NCI-H2196 treated with DMSO at 0.1 percent for 48 hours (cell line): ENCODE measurements at regions not wholly inside any gene's neighbourhood (a gene's known extent, or its start where the extent isn't known, plus 50 kb on each side); places are given as distances from the start of the nearest gene placed in this dataset.
"Not testable (repeated sequence)": the region's sequence is repeated elsewhere in the genome, so short reads cannot be mapped to it uniquely, and the experiment has no call there.

Experiments used
- DNase-seq: peaks from one replicate; lab custom pipeline; 2025; ENCODE audit not compliant: unreplicated experiment; lab: John Stamatoyannopoulos, UW

DNA sequence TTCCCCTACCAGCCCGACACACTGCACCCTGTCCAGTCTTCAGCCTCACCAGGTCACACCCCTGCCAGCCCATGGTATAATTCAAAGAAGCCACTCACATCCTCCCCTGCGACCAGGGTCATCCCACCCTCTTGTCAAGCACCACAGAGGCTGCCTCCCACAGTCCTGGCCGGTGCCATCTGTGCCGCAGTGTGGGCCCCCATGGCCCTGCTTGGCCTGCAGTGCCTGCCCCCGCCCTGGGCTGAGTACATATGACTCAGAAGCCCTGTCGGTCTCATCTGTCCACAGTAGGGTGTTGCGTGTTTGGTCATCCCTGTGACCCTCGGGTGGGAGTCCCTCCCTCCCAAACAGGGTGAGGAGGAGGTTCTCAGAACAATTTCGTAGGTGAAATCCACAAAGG lies 190.8 kb upstream of the AJAP1 start:
- DNase-seq: no peak

DNA sequence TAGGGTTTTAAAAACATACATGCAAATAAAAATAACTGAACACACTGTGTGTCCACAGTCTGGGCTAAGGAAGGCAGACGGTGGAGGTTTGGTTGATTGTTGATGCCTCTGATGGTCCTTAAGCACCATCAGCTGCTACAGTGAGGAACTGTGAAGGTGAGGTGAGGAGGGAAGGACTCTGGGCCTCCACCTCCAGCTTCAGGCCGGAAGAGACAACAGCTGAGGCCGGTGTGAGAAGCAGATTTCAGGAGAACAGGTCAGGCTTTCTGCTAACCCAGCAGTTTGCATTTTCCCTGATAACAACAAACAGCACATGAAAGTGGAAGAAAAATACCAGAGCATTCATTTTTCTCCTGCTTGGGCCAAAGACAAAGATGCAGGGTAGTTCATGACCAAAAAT lies 189.9 kb upstream of the AJAP1 start:
- no peak for DNase-seq

DNA sequence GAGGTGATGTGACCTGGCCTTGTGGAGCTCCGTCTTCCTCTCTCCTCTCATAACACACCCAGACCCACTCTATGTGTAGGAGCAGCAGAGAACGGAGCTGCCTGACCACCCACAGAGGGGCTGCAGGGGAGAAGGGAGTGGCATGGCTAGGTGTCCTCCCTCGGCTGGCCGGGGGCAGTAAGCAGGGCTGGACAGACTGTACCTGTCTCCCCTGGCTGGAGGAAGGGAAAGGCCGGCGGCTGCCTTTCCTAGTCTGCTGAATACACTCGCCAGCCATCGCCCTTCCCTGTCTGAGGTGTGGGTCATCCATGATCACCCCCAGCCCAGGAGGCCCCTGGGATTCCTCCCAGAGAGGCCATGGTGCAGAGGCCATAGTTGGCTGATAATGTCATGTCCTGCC lies 187.2 kb upstream of the AJAP1 start:
- no peak for DNase-seq

DNA sequence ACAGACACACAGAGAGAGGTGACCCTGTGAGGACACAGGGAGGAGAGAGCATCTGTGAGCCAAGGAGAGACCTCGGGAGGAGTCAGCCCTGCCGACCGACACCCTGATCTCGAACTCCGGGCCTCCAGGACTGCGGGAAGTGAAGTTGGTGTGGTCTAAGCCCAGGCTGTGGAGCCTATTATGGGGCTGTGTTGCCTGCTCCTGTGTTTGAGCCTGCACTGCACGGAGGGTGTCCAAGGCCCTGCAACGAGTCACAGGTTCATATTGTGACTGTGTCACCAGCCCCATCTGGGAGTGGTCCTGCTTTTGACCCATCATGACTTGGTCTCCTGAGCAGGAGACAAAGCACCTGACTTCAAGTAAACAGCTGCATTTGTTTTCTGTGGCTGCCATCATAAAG lies 186.0 kb upstream of the AJAP1 start:
- DNase-seq: no peak

DNA sequence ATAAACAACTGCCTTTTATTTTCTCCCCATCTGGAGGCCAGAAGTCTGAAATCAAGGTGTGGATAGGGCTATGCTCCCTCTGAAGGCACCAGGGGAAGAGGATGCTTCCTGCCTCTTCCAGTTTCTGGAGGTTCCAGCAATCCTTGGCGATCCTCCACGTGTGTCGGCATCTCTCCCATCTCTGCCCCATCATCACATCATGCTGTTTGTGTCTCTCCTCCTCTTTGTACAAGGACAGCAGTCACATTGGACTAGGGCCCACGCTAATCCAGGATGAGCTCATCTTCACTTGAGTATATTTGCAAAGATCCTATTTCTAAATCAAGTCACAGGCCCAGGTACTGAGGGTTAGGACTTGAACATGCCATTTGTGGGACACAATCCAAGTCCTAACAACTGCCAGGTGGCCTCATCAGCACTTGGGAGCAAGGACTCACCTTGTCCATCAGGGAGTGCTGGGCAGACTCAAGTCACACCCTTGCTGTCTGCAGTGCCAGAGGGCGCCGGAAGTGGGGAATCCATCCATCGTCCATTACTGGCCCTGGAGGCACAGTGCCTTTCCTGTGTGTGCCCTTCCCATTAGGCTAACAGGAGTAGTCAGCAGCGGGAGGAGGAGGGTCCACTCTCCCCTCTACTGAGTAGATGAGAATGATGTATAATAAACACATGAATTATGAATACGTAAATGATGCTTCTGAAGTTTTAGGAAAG lies 185.4 kb upstream of the AJAP1 start:
- DNase-seq: peak; percentile 55

DNA sequence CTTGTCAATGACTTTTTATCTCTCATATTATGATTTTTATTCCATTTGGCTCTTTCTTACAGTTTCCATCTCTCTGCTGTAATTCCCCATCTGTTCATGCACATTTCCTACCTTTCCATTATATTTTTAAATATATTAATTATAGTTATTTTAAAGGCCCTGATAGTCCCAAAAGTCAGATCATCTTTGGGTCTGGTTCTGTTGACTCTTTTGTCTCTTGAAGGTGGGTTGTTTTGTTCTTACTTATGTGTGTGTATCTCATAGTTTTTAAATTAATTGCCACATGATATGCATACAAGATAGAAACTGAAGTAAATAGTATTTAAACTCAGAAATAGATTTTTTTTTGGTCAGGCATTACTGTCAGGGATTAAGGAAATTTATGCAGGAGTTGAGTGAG lies 178.0 kb upstream of the AJAP1 start:
- no peak for DNase-seq

DNA sequence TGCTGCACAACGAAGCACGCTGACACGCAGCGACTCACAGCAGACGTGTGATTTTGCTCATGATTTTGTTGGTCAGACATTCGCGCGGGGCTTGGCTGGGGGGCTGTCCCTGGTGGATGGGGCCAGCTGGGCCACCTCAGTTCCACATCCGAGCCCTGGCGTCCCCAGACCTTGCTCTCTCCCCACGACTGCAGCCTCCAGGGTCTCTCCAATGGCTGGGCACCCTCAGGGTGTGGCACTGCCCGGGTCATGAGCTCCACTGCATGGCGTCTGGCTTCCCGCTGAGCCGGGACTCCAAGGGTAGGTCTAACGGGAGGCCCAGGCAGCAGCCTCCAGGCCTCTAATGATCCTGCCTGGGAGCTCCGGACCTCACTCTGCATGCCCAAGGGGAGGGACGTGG lies 173.0 kb upstream of the AJAP1 start:
- no peak for DNase-seq

DNA sequence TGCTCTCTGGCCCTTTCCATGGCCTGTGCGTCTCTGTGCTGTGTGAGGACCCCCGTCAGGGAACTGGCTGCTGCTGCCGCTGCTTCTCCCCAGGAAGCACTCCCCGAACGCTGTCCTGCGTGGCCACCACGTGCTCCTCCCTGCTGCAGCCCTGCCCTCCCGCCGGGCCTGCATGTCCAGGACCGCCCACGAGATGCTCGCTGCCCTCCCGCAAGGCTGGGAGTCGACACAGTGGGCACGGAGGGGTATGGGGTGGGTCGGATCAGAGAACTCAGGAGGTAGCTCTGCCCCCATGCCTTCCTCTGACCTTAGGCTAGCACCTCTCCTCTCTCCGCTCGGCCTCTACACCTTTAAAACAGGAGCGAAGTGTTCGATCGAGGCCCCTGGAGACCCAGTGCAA lies 171.9 kb upstream of the AJAP1 start:
- no peak for DNase-seq

DNA sequence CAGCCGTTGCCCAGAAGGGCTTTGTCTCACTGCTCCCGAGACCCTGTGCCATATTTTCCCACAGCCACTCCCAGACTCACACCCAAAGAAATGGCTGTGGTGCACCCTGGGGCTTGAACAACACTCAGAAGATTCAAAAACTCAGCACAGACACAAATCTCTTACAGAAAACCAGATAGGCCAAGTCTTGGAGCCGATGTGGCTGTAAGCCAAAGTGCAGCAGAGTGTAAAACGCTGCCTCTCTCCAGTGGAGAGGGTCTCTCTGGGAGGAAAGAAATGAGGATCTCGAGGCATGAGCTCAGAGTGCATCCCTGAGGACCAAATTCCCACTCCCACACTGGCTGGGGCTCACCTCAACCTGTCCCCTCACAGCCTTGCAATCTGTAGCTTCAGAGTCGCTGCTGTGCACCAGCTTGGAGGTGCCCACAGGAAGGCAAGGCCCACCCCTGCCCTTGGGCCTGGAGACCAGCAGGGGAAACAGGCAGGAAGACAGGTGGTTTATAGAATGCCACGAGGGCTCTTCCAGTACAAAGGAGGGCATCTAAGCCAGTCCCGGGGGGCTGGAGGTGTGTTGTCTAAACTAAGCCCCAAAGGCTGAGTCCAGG lies 171.3 kb upstream of the AJAP1 start:
- no peak for DNase-seq

DNA sequence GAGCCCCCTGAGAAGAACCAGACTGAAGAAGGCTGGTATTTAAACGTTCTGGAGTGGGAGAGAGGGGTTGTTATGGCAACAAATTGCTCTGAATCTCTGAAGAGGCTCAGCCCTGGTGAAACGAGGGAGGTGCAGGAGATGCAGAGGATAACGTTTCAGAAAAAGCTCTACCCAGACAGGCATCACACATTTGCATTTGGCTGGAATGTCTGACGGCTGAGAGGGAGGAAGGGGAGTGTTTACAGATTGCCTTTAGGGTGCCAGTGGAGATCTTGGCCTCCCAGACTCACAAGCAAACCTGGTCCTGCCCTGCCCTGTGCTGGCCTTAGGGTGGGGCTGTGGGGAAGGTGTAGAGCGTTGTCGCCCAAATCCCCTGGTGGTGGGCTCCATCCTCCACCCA lies 169.0 kb upstream of the AJAP1 start:
- peak; percentile 16 for DNase-seq

DNA sequence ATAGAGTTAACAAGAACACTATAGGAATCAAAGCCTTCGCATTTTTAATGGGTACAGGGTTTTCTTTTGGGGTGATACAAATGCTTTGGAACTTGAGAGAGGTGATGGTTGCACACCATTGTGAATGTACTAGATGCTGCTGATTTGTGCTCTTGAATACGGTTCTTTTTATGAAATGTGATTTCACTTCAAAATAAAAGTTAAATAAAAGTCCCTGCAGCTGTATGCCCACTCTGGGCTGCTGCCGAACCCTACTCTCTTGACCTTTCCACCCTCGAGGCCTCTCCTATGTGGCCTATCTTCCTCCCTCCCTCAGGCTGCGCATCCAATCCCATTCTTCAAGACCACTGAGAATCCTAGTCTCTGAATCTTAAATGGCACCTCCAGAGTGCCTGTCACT lies 168.5 kb upstream of the AJAP1 start:
- DNase-seq: no peak

DNA sequence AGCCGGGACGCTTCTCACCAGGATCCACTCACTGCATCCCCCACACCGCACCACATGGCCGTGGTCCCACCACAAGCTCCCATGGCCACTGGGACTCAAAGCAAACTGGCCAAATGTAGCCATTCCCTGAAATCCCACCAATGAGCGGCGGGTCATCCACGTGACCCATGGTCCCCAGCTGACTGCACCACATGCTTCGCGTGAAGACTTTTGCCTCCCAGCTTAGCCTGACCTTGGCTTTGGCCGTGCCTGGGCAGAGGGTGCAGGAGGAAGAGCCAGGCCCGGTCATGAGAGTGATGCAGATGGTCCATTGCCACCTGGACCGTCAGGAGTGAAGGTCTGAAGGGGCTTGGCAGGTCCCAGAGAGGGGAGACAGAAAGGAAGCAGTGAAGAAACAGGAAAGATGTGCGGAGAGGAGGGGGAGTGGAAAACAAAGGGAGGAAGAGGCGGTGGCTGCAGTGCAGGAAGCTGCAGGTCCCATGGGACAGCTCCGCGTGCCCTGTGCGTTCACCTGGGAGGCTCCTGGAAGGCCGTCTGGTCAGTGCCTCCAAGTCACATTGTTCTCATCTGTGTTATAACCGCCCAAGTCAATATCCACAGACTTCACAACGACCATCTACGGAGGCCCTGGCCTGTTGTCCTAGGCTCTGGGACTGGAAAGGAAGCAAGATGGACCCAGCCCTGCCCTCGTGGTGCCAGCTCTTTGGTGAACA lies 167.8 kb upstream of the AJAP1 start:
- no peak for DNase-seq

DNA sequence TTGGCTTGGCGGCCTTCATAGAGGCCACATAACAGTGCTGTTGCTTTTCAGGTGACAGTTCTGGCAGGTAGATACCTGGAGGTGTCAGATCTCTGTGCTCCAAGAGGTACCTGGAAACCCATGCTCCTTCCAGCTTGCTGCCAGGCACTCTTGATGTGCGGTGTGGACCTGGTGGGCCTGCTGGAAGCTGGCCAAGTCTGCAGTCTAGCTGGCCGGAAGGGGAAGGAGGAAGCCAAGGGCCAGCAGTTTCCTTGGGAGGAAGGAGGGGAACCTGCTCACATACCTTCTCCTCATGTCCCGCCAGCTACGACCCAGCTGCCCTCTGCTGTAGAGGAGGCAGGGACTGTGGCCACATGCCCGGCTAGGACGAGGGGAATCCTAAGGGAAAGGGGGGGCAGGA lies 166.4 kb upstream of the AJAP1 start:
- DNase-seq: no peak

DNA sequence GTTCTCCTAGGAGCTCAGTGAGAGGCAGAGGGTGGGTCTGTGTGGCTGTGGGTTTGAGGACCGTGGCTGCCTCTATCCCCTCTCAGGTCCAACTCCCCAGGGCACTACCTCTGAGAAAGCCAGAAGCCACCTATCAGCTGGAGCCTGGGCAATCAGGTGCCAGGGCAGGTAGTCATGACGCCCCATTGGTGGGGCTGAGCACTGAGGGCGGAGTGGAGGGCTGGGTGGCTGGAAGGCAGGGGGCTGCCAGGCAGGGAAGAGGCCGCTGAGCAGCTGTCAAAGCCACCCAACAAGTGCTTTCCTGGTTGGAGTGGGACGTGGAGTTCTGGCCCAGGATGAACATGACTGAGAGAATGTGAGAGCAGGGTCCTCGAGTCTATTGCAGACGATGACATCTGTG lies 164.9 kb upstream of the AJAP1 start:
- DNase-seq: no peak

DNA sequence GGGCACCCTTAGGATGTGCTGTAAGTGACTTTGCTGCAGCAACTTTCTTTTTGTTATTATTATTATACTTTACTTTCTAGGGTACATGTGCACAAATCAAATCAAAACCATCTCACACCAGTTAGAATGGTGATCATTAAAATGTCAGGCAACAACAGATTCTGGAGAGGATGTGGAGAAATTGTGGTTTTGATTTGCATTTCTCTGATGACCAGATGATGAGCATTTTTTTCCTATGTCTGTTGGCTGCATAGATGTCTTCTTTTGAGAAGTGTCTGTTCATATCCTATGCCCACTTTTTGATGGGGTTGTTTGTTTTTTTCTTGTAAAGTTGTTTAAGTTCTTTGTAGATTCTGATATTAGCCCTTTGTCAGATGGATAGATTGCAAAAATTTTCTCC lies 164.4 kb upstream of the AJAP1 start:
- not testable (repeated sequence) for DNase-seq

DNA sequence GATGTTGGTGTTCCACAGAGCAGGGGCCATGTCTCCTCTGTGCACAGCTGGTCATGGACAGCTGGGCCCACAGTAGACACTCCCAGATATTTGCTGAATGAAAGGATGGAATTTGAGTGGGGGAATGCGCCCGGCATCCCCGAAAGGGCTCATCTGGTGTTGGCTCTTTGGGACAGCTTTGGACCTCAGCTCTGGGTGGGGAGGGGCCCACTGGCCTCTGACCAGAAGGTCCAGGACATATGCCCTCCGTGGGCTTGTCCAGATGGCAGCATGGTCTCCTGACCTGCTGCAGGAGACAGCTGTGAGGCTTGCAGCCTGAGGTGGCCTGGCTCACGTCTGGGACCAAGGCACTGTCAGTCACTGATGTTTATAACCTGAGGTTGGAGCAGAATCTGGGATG lies 160.4 kb upstream of the AJAP1 start:
- DNase-seq: no peak

DNA sequence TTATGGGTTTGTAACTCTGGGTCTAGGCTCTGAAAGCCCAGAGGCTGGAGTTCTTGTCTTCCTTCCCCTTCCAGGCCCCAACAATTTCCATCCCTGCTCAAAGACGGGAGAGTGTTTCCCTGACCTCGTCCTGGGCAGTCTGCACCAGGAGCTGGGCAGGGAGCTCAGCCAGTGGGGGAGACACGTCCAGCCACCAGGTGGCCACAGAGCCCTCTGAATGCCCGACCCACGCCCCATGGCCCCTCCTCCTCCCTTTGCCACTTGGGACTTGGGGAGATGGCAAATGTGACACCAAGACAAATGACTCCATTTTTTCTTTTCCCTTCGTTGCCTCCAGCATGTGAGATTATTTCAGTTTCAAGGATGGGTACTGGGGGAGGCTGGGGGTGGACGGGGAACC lies 159.9 kb upstream of the AJAP1 start:
- no peak for DNase-seq

DNA sequence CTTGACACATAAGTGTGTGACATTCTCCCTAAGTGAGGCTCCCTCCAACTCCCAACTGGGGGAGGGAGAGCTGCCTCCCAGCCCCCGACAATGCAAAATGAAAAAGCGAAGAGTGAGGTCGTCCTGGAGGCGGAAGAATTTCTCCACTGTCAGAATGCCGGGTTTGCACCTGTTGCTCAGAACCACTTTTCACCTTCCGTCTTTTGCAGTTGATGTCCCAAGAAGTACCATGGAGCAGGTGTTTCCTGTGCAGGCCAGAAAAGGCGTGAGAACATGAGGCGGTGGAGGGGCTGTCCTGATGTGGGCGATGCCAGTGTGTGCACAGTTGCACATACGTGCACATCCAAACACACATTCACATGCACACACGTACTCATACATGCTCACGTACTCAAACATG lies 158.6 kb upstream of the AJAP1 start:
- DNase-seq: no peak

DNA sequence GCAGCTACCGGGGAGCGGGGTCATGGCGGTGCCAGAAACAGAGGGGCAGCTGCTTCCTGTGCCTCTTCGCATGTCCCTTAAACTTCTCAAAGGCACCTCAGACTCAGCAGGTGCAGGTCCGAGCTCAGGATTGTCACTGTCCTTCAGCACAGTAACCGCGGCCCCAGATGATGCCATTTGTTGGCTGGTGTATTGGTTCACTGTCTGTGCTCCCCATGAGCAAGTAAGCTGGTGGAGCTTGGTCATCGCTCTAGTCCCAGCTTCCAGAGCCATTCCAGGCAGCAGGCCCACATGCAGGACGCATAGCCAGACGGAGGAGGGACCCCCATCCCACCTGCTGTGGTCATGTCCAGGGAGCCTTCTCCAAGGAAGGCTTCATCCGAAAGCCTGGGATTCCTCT lies 154.0 kb upstream of the AJAP1 start:
- DNase-seq: no peak

DNA sequence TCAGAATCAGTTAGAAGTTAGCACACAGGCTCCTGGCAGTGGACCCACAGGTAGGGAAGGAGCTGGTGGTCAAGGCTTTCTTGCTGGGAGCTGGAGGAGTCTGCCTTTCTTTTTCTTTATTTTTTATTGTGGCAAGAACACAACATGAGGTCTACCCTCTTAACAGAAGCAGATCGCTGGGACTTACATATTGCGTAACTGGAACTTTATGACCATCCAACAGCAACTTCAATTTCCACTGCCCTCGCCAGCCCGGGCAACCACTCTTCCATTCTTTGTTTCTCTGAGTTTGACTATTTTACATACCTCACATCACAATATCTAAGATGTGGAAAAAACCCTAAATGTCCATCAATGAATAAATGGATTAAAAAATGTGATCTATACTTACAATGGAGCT lies 147.8 kb upstream of the AJAP1 start:
- DNase-seq: no peak

DNA sequence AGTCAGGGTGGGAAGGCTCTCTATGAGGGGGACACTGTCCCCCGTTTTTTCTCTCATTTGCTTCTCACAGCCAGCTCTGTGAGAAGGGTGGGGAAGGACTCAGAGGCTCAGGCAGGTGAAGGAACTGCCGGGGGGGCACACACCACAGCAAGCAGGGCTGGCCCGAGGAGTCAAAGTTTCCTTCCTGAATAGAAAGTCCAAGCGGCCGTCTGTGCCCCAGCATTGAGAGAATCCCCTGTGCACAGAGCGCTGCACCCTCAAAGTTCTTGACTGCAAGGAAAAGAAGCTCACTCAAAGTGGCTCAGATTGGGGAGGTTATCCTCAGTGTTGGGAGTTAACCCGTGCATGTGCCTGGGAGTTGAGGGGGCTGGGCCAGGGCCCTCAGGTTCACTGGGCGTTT lies 145.2 kb upstream of the AJAP1 start:
- no peak for DNase-seq

DNA sequence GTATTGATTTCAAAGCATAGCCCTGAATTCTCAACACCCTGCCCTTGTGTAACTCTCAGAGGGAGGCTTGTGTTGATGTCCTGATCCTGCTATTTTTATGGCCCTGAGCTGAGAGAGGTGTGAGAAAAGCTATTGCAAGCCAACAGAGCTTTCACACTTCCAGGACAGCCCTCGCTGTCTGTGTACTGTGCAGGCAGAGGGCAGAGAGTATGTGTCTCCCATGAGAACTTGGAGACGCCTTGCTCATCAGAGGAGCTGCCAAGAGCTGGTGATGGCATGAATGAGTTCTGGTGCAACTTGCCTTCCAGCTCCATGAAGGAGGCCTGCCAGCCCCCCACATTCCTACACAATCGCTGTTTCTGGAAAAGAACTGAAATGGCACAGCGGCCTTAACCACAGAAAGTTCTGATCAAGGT lies 144.1 kb upstream of the AJAP1 start:
- DNase-seq: no peak

DNA sequence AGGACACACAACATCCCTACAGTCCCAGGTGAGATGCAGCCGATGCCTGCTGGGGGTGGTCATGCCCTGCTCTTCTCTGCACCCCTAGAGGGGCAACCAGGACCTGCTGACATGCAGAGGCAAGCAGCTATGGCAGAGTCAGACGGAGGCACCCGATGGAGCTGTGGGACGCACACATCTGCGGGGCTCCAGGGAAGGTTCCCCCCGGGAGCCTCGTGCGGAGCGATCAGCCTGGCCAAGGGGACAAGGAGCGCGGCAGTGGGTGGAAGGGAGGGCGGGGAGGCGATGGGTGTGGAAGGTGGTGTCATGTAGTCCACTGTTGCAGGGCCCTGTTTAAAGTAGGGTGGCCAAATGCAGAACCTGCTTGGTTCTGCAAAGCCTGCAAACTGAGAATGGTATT lies 143.0 kb upstream of the AJAP1 start:
- no peak for DNase-seq
